Neural cell (in vitro differentiated cells): ENCODE measurements at regions not wholly inside any gene's neighbourhood (a gene's known extent, or its start where the extent isn't known, plus 50 kb on each side); places are given as distances from the start of the nearest gene placed in this dataset.

Experiments used
- H2AFZ ChIP-seq: fragments of 200-600, 300-800 bp; sonication (generic), shearing (Covaris generic); 2 replicates; pipeline ENCODE4 v1.6.0; 2014; ENCODE audit warnings: low read depth, mild to moderate bottlenecking, antibody characterized with exemption, low read length, moderate library complexity
- H3F3A ChIP-seq: fragments of 200-600 bp; shearing (Covaris generic); 2 replicates; pipeline ENCODE4 v1.6.1; 2016; ENCODE audit warnings: mild to moderate bottlenecking, moderate library complexity, mixed read lengths, antibody characterized with exemption, low read length; ENCODE audit not compliant: insufficient read depth, poor library complexity, severe bottlenecking
- H3K27ac ChIP-seq: fragments of 200-600, 300-800 bp; sonication (generic), shearing (Covaris generic); 2 replicates; pipeline ENCODE4 v1.5.1; 2014; ENCODE audit warnings: mild to moderate bottlenecking, low read length, moderate library complexity
- H3K27me3 ChIP-seq: fragments of 300-800, 200-600 bp; sonication (generic), shearing (Covaris generic); 2 replicates; pipeline ENCODE4 v1.6.0; 2014; ENCODE audit warnings: mild to moderate bottlenecking, low read depth, low read length, moderate library complexity; ENCODE audit not compliant: insufficient read depth
- H3K36me3 ChIP-seq: fragments of 300-800, 200-600 bp; sonication (generic), shearing (Covaris generic); 2 replicates; pipeline ENCODE4 v1.5.1; 2014; ENCODE audit warnings: mild to moderate bottlenecking, antibody characterized with exemption, low read length, moderate library complexity; ENCODE audit not compliant: insufficient read depth
- H3K4me2 ChIP-seq: fragments of 300-800, 200-600 bp; sonication (generic), shearing (Covaris generic); 2 replicates; pipeline ENCODE4 v1.6.0; 2014; ENCODE audit warnings: mild to moderate bottlenecking, low read length
- H3K4me3 ChIP-seq: fragments of 300-800, 200-600 bp; sonication (generic), shearing (Covaris generic); 2 replicates; pipeline ENCODE4 v1.5.1; 2014; ENCODE audit warnings: mild to moderate bottlenecking, low read length, moderate library complexity
- H3K79me2 ChIP-seq: fragments of 200-600 bp; shearing (Covaris generic); replicated peaks from 2 replicates; pipeline ENCODE4 v1.6.0; 2014; ENCODE audit warnings: mild to moderate bottlenecking, low read length, moderate library complexity; ENCODE audit not compliant: insufficient read depth
- H3K9ac ChIP-seq: fragments of 300-800, 200-600 bp; sonication (generic), shearing (Covaris generic); 2 replicates; pipeline ENCODE4 v1.6.1; 2016; ENCODE audit warnings: mild to moderate bottlenecking, low read length, mixed read lengths
- H3K9me2 ChIP-seq: fragments of 200-600 bp; shearing (Covaris generic); 2 replicates; pipeline ENCODE4 v1.6.1; 2016; ENCODE audit warnings: mild to moderate bottlenecking, low read length, mixed read lengths; ENCODE audit not compliant: insufficient read depth
- H3K9me3 ChIP-seq: fragments of 200-600, 300-800 bp; sonication (generic), shearing (Covaris generic); 2 replicates; pipeline ENCODE4 v1.6.1; 2016; ENCODE audit warnings: mild to moderate bottlenecking, mixed run types, low read length, moderate library complexity, mixed read lengths
- H4K20me1 ChIP-seq: fragments of 200-600 bp; shearing (Covaris generic); 2 replicates; pipeline ENCODE4 v1.6.1; 2016; ENCODE audit warnings: mild to moderate bottlenecking, mixed run types; ENCODE audit not compliant: insufficient read depth
- EP300 ChIP-seq: fragments of 450-650 bp; conservative IDR thresholded peaks from 2 replicates; pipeline ENCODE4 v1.6.1; 2014; ENCODE audit warnings: antibody characterized with exemption, mild to moderate bottlenecking, moderate library complexity; ENCODE audit not compliant: poor library complexity, severe bottlenecking
- EZH2 ChIP-seq: fragments of 200-600, 300-800 bp; shearing (Covaris generic), sonication (generic); IDR thresholded peaks from 2 replicates; pipeline ENCODE4 v1.6.1; 2014; ENCODE audit warnings: antibody characterized with exemption, low read length, borderline replicate concordance, mild to moderate bottlenecking; ENCODE audit not compliant: insufficient read depth, poor library complexity, severe bottlenecking
- MXI1 ChIP-seq: fragments of 450-650 bp; conservative IDR thresholded peaks from 2 replicates; pipeline ENCODE4 v1.6.1; 2014; ENCODE audit warnings: antibody characterized with exemption, mild to moderate bottlenecking; ENCODE audit not compliant: poor library complexity, severe bottlenecking
- POLR2AphosphoS5 ChIP-seq: IDR thresholded peaks from 2 replicates; pipeline ENCODE4 v1.6.1; 2012
- RAD21 ChIP-seq: fragments of 450-650 bp; conservative IDR thresholded peaks from 2 replicates; pipeline ENCODE4 v1.6.1; 2014; ENCODE audit warnings: antibody characterized with exemption, mild to moderate bottlenecking, moderate library complexity
- SMC3 ChIP-seq: fragments of 450-650 bp; conservative IDR thresholded peaks from 2 replicates; pipeline ENCODE4 v1.6.1; 2014; ENCODE audit warnings: antibody characterized with exemption, mild to moderate bottlenecking, moderate library complexity; ENCODE audit not compliant: poor library complexity
- TAF1 ChIP-seq: IDR thresholded peaks from 2 replicates; pipeline ENCODE4 v1.6.1; 2012; ENCODE audit warnings: low read depth
- TF ChIP-seq, protein P1 (sequence below): IDR thresholded peaks from 2 replicates; pipeline ENCODE4 v1.6.1; 2012; ENCODE audit warnings: borderline replicate concordance
- TF ChIP-seq, protein P2 (sequence below): fragments of 450-650 bp; IDR thresholded peaks from 2 replicates; pipeline ENCODE4 v1.5.1; 2014; ENCODE audit warnings: antibody characterized with exemption, mild to moderate bottlenecking, moderate library complexity; ENCODE audit not compliant: poor library complexity, severe bottlenecking

DNA sequence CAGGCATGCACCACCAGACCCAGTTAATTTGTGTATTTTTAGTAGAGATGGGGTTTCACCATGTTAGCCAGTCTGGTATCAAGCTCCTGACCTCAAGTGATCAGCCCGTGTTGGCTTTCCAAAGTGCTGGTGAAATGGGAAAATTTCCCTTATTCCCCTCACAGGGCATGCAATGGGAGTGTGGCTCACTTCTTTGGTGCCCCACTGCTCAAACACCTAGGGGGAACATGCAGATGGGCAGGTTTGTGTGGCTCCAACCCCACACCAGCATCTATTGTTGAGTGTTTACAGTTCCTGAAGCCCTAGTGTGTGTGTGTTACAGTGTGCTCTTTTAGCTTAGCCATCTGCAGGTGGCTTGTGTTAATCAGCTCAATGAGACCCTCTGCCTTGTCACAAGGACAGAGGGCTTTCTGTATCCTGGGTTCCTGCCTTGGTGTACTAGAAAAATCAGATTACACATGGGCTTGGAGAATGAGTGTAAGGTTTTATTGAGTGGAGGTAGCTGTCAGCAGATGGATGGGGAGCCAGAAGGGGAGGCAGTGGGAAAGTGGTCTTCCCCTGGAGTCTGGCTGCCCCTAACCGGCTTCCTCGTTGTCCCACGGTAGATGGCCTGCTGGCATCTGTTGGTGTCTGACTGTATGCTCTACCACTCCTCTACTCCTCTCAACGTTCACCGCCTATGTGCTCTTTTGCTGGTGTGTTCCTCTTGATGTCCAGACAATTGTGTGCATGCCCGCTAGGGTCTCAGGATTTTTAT lies 248.1 kb upstream of the CBLB start:
- Histone ChIP-seq H3K9me2 (no peaks in the 10 kb centered on the region), H3K27ac (no peak overlapping the region), H3K4me3 (no peak overlapping the region), H3K36me3 (no peaks in the 10 kb centered on the region), H3K79me2 (no peaks in the 10 kb centered on the region), H3K27me3 (no peaks in the 10 kb centered on the region), H2AFZ (no peak overlapping the region), H4K20me1 (no peaks in the 10 kb centered on the region), H3K9ac (no peak overlapping the region), H3F3A (no peaks in the 10 kb centered on the region), H3K4me2 (no peak overlapping the region), H3K9me3 (no peaks in the 10 kb centered on the region)
- no peak for TF ChIP-seq EP300
- no peak for TF ChIP-seq POLR2AphosphoS5
- TF ChIP-seq, protein P1, sequence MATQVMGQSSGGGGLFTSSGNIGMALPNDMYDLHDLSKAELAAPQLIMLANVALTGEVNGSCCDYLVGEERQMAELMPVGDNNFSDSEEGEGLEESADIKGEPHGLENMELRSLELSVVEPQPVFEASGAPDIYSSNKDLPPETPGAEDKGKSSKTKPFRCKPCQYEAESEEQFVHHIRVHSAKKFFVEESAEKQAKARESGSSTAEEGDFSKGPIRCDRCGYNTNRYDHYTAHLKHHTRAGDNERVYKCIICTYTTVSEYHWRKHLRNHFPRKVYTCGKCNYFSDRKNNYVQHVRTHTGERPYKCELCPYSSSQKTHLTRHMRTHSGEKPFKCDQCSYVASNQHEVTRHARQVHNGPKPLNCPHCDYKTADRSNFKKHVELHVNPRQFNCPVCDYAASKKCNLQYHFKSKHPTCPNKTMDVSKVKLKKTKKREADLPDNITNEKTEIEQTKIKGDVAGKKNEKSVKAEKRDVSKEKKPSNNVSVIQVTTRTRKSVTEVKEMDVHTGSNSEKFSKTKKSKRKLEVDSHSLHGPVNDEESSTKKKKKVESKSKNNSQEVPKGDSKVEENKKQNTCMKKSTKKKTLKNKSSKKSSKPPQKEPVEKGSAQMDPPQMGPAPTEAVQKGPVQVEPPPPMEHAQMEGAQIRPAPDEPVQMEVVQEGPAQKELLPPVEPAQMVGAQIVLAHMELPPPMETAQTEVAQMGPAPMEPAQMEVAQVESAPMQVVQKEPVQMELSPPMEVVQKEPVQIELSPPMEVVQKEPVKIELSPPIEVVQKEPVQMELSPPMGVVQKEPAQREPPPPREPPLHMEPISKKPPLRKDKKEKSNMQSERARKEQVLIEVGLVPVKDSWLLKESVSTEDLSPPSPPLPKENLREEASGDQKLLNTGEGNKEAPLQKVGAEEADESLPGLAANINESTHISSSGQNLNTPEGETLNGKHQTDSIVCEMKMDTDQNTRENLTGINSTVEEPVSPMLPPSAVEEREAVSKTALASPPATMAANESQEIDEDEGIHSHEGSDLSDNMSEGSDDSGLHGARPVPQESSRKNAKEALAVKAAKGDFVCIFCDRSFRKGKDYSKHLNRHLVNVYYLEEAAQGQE, result no peak
- TF ChIP-seq RAD21, result no peak
- TF ChIP-seq, protein P2, sequence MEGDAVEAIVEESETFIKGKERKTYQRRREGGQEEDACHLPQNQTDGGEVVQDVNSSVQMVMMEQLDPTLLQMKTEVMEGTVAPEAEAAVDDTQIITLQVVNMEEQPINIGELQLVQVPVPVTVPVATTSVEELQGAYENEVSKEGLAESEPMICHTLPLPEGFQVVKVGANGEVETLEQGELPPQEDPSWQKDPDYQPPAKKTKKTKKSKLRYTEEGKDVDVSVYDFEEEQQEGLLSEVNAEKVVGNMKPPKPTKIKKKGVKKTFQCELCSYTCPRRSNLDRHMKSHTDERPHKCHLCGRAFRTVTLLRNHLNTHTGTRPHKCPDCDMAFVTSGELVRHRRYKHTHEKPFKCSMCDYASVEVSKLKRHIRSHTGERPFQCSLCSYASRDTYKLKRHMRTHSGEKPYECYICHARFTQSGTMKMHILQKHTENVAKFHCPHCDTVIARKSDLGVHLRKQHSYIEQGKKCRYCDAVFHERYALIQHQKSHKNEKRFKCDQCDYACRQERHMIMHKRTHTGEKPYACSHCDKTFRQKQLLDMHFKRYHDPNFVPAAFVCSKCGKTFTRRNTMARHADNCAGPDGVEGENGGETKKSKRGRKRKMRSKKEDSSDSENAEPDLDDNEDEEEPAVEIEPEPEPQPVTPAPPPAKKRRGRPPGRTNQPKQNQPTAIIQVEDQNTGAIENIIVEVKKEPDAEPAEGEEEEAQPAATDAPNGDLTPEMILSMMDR, result no peak
- TF ChIP-seq MXI1, result no peak
- no peak for TF ChIP-seq TAF1
- TF ChIP-seq EZH2, result no peak
- TF ChIP-seq SMC3, result no peak

DNA sequence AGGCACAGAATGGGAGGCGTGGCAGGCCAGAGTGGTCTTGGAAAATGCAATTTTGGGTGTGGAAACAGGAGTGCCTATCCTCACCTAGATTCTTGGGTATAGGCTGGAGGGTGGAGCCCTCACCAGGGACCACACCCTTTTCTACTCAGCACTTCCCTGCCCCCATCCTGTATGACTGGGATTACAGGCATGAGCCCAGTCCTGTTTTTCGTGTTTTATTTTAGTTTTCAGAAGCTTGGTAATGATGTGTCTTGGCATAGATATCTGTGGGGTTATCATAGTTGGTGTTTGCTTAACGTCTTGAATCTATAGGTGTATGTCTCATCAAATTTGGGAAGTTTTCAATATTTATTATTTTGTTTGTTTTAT lies 248.7 kb upstream of the CBLB start:
- H4K20me1 ChIP-seq, result no peaks in the 10 kb centered on the region
- no peak overlapping the region for H3K4me3 ChIP-seq
- no peak overlapping the region for H3K4me2 ChIP-seq
- no peak overlapping the region for H2AFZ ChIP-seq
- no peak overlapping the region for H3K9ac ChIP-seq
- no peaks in the 10 kb centered on the region for H3F3A ChIP-seq
- no peaks in the 10 kb centered on the region for H3K36me3 ChIP-seq
- H3K9me3 ChIP-seq, result no peaks in the 10 kb centered on the region
- no peaks in the 10 kb centered on the region for H3K9me2 ChIP-seq
- no peaks in the 10 kb centered on the region for H3K27me3 ChIP-seq
- H3K27ac ChIP-seq, result no peak overlapping the region
- no peaks in the 10 kb centered on the region for H3K79me2 ChIP-seq
- no peak for TF ChIP-seq RAD21
- no peak for TF ChIP-seq EZH2
- no peak for TF ChIP-seq EP300
- no peak for TF ChIP-seq SMC3
- no peak for TF ChIP-seq TAF1
